ENCODE measurements at regions not wholly inside any gene's neighbourhood (a gene's known extent, or its start where the extent isn't known, plus 50 kb on each side); places are given as distances from the start of the nearest gene placed in this dataset.
"Not testable (repeated sequence)": the region's sequence is repeated elsewhere in the genome, so short reads cannot be mapped to it uniquely, and the experiment has no call there.

GRCh38 chr3:163196245-163196644 lies 1699.6 kb downstream of the OTOL1 start:
- Histone ChIP-seq H2AFZ (ENCODE audit: low read depth) (no peak overlapping the region), H4K20me1 (ENCODE audit: insufficient read depth) (no peaks in the 10 kb centered on the region), H3K27ac (no peak overlapping the region), H3K79me2 (ENCODE audit: insufficient read depth, low read depth) (no peaks in the 10 kb centered on the region), H3K4me2 (no peak overlapping the region), H3K4me3 (IDR thresholded peaks at IDR 0.05; ENCODE audit: insufficient read depth, low read depth, low read length) (no peak overlapping the region), H3K9ac (no peak overlapping the region), H3K36me3 (ENCODE audit: insufficient read depth) (no peaks in the 10 kb centered on the region), H3K4me1 (ENCODE audit: low read depth, poor library complexity, severe bottlenecking) (no peaks in the 10 kb centered on the region), H3K27me3 (ENCODE audit: insufficient read depth, low read depth) (no peaks in the 10 kb centered on the region)
- no peak for TF ChIP-seq CTCF (conservative IDR thresholded peaks at IDR 0.05; ENCODE audit: low read depth, low read length)

- H3K4me3 ChIP-seq (IDR thresholded peaks at IDR 0.05; ENCODE audit: insufficient read depth, low read depth, low read length): no peak overlapping the region
- TF ChIP-seq CTCF (conservative IDR thresholded peaks at IDR 0.05; ENCODE audit: low read depth, low read length): no peak
These were observed 1689.2 kb downstream of the OTOL1 start for GRCh38 chr3:163185721-163186350.

GRCh38 chr3:163175970-163176369 lies 1679.4 kb downstream of the OTOL1 start:
- Histone ChIP-seq H3K79me2 (ENCODE audit: insufficient read depth, low read depth) (no peaks in the 10 kb centered on the region), H3K36me3 (ENCODE audit: insufficient read depth) (no peaks in the 10 kb centered on the region), H2AFZ (ENCODE audit: low read depth) (no peak overlapping the region), H3K4me1 (ENCODE audit: low read depth, poor library complexity, severe bottlenecking) (no peaks in the 10 kb centered on the region), H3K4me3 (IDR thresholded peaks at IDR 0.05; ENCODE audit: insufficient read depth, low read depth, low read length) (no peak overlapping the region), H3K4me2 (no peak overlapping the region), H3K27me3 (ENCODE audit: insufficient read depth, low read depth) (no peaks in the 10 kb centered on the region), H3K9ac (no peak overlapping the region), H4K20me1 (ENCODE audit: insufficient read depth) (no peaks in the 10 kb centered on the region), H3K27ac (no peak overlapping the region)
- no peak for TF ChIP-seq CTCF (conservative IDR thresholded peaks at IDR 0.05; ENCODE audit: low read depth, low read length)

More at GRCh38 chr3:163185721-163186350, 1689.2 kb downstream of the OTOL1 start:
- Histone ChIP-seq H3K27ac (no peak overlapping the region), H3K79me2 (ENCODE audit: insufficient read depth, low read depth) (no peaks in the 10 kb centered on the region), H4K20me1 (ENCODE audit: insufficient read depth) (no peaks in the 10 kb centered on the region), H3K9ac (no peak overlapping the region), H3K4me2 (no peak overlapping the region), H3K4me1 (ENCODE audit: low read depth, poor library complexity, severe bottlenecking) (no peaks in the 10 kb centered on the region), H3K36me3 (ENCODE audit: insufficient read depth) (no peaks in the 10 kb centered on the region), H2AFZ (ENCODE audit: low read depth) (no peak overlapping the region), H3K27me3 (ENCODE audit: insufficient read depth, low read depth) (no peaks in the 10 kb centered on the region)

- H3K9ac ChIP-seq; H3K27ac ChIP-seq; H3K27me3 ChIP-seq (ENCODE audit: insufficient read depth, low read depth); H3K36me3 ChIP-seq (ENCODE audit: insufficient read depth); H4K20me1 ChIP-seq (ENCODE audit: insufficient read depth); H3K79me2 ChIP-seq (ENCODE audit: insufficient read depth, low read depth); H3K4me2 ChIP-seq; H2AFZ ChIP-seq (ENCODE audit: low read depth); H3K4me1 ChIP-seq (ENCODE audit: low read depth, poor library complexity, severe bottlenecking); H3K4me3 ChIP-seq (IDR thresholded peaks at IDR 0.05; ENCODE audit: insufficient read depth, low read depth, low read length): not testable (repeated sequence)
These were observed 1675.9 kb downstream of the OTOL1 start for GRCh38 chr3:163172513-163172912.

- no peaks in the 10 kb centered on the region for H3K79me2 ChIP-seq (ENCODE audit: insufficient read depth, low read depth)
- H2AFZ ChIP-seq (ENCODE audit: low read depth): no peak overlapping the region
- H3K4me1 ChIP-seq (ENCODE audit: low read depth, poor library complexity, severe bottlenecking): no peaks in the 10 kb centered on the region
- no peaks in the 10 kb centered on the region for H3K36me3 ChIP-seq (ENCODE audit: insufficient read depth)
- H3K27me3 ChIP-seq (ENCODE audit: insufficient read depth, low read depth): no peaks in the 10 kb centered on the region
- no peak overlapping the region for H3K9ac ChIP-seq
- no peak for TF ChIP-seq CTCF (conservative IDR thresholded peaks at IDR 0.05; ENCODE audit: low read depth, low read length)
- no peak overlapping the region for H3K4me3 ChIP-seq (IDR thresholded peaks at IDR 0.05; ENCODE audit: insufficient read depth, low read depth, low read length)
- H3K27ac ChIP-seq: no peak overlapping the region
- no peak overlapping the region for H3K4me2 ChIP-seq
- H4K20me1 ChIP-seq (ENCODE audit: insufficient read depth): no peaks in the 10 kb centered on the region
These were observed 1669.6 kb downstream of the OTOL1 start for GRCh38 chr3:163166197-163166596.

All from KMS-11 (cell line).